ENCODE measurements at regions not wholly inside any gene's neighbourhood (a gene's known extent, or its start where the extent isn't known, plus 50 kb on each side); places are given as distances from the start of the nearest gene placed in this dataset.

DNA sequence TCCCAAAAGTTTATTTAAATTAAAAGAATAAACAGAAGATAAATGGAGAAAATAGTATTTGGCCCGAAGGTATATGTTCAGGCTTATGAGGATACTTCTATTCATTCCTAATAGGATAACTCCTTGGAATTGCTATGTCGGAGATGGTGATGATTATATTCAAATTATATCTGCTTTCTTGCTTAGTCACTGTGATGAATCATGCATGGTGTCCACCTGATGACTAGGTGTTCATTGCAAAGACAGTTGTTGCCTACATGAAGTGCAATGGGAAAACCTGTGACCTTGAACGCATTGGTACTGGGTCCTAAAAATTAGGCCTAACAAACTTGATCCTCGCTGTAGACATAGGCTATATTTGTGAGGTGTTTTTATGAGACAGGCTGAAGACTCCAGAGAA is 617.3 kb upstream of the ZEB2 start:
- Histone ChIP-seq H3K27me3 (ENCODE audit: control insufficient read depth, insufficient read depth, low read length) (no peaks in the 10 kb centered on the region), H3K4me3 (ENCODE audit: low read depth, low read length) (no peak overlapping the region), H3K9ac (ENCODE audit: low read depth, low read length) (no peak overlapping the region), H3K27ac (ENCODE audit: low read depth, low read length) (no peak overlapping the region), H3K4me1 (ENCODE audit: control insufficient read depth, insufficient read depth, low read length) (no peaks in the 10 kb centered on the region), H3K9me3 (ENCODE audit: control insufficient read depth, insufficient read depth, low read length) (no peaks in the 10 kb centered on the region), H3K36me3 (ENCODE audit: control insufficient read depth, insufficient read depth, low read length) (no peaks in the 10 kb centered on the region)

DNA sequence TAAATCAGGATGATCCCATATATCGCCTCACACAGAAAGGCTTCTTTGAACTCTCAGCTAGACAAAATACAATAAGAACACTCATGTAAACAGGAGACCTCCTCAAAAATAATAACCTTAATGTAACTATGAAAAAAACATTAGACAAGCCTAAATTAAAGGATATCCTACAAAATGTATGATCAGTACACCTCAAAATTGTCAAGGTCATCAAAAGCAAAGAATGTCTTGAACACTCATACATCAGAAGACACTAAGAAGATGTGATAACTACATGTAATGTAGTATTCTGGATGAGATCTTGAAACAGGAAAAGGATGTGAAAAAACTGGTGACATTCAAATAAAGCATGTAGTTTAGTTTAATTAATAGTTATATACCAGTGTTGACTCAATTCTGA is 616.8 kb upstream of the ZEB2 start:
- Histone ChIP-seq H3K9me3 (ENCODE audit: control insufficient read depth, insufficient read depth, low read length) (no peaks in the 10 kb centered on the region), H3K27ac (ENCODE audit: low read depth, low read length) (no peak overlapping the region), H3K9ac (ENCODE audit: low read depth, low read length) (no peak overlapping the region), H3K4me1 (ENCODE audit: control insufficient read depth, insufficient read depth, low read length) (no peaks in the 10 kb centered on the region), H3K27me3 (ENCODE audit: control insufficient read depth, insufficient read depth, low read length) (no peaks in the 10 kb centered on the region), H3K4me3 (ENCODE audit: low read depth, low read length) (no peak overlapping the region), H3K36me3 (ENCODE audit: control insufficient read depth, insufficient read depth, low read length) (no peaks in the 10 kb centered on the region)

DNA sequence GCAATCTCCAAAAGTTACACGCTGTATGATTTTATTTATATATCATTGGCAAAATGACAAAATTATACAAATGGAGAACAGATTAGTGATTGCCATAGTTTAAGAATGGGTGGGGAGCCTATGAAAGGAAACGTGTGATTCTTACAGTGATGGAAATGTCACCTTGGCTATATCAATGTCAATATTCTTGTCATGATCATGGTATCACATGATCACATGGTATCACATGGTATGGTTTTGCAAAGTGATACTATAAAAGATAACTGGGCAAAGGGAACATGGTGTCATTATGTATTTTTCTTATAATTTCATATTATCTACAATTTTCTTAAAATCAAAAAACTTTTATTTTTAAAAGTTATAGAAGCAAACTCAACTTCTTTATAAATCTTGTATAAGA is 606.2 kb upstream of the ZEB2 start:
- no peak overlapping the region for H3K27ac ChIP-seq (ENCODE audit: low read depth, low read length)
- no peak overlapping the region for H3K9ac ChIP-seq (ENCODE audit: low read depth, low read length)
- peaks cover 10% of the 10 kb centered on the region; the same call in 1 of the 2 replicates for H3K4me1 ChIP-seq (ENCODE audit: control insufficient read depth, insufficient read depth, low read length)
- H3K27me3 ChIP-seq (ENCODE audit: control insufficient read depth, insufficient read depth, low read length) = no peaks in the 10 kb centered on the region
- H3K36me3 ChIP-seq (ENCODE audit: control insufficient read depth, insufficient read depth, low read length) = no peaks in the 10 kb centered on the region
- H3K4me3 ChIP-seq (ENCODE audit: low read depth, low read length) = no peak overlapping the region
- no peaks in the 10 kb centered on the region for H3K9me3 ChIP-seq (ENCODE audit: control insufficient read depth, insufficient read depth, low read length)

DNA sequence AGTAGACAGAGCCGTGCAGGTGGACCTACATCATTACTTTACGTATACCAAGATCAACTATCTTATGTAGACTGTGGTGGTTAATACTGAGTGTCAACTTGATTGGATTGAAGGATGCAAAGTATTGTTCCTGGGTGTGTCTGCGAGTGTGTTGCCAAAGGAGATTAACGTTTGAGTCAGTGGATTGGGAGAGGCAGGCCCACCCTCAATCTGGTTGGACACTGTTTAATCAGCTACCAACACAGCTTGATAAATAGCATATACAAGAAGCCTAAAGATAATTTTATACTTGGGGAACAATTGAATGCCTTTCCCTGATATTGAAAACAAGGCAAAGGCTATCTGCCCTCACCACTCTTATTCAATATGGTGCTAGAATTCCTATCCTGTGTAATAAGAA is 604.2 kb upstream of the ZEB2 start:
- Histone ChIP-seq H3K4me3 (ENCODE audit: low read depth, low read length) (no peak overlapping the region), H3K36me3 (ENCODE audit: control insufficient read depth, insufficient read depth, low read length) (no peaks in the 10 kb centered on the region), H3K9me3 (ENCODE audit: control insufficient read depth, insufficient read depth, low read length) (no peaks in the 10 kb centered on the region), H3K27me3 (ENCODE audit: control insufficient read depth, insufficient read depth, low read length) (no peaks in the 10 kb centered on the region), H3K27ac (ENCODE audit: low read depth, low read length) (no peak overlapping the region), H3K9ac (ENCODE audit: low read depth, low read length) (no peak overlapping the region), H3K4me1 (ENCODE audit: control insufficient read depth, insufficient read depth, low read length) (peaks cover 12% of the 10 kb centered on the region; the same call in 1 of the 2 replicates)

DNA sequence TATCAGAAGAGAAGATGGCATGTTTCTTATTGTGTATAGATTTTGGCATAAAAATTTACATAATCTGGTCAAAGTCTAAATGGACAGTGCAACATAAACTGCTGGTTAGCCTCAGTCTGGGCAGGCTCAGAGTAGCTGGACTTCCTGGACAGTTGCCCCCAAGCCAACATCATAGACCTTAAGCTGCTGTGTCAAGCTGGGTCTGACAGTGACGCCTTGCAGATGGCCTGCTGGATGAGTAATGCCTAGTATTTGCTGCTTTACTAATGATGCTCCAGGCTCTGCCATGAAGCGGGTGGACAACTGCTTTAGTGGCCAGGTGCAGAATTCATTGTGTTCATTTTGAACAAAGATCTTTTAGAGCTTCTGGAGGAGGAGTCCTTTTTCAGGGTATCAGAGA is 603.7 kb upstream of the ZEB2 start:
- no peaks in the 10 kb centered on the region for H3K36me3 ChIP-seq (ENCODE audit: control insufficient read depth, insufficient read depth, low read length)
- no peaks in the 10 kb centered on the region for H3K27me3 ChIP-seq (ENCODE audit: control insufficient read depth, insufficient read depth, low read length)
- H3K27ac ChIP-seq (ENCODE audit: low read depth, low read length) = no peak overlapping the region
- no peak overlapping the region for H3K4me3 ChIP-seq (ENCODE audit: low read depth, low read length)
- peaks cover 12% of the 10 kb centered on the region; the same call in 1 of the 2 replicates for H3K4me1 ChIP-seq (ENCODE audit: control insufficient read depth, insufficient read depth, low read length)
- no peak overlapping the region for H3K9ac ChIP-seq (ENCODE audit: low read depth, low read length)
- no peaks in the 10 kb centered on the region for H3K9me3 ChIP-seq (ENCODE audit: control insufficient read depth, insufficient read depth, low read length)

DNA sequence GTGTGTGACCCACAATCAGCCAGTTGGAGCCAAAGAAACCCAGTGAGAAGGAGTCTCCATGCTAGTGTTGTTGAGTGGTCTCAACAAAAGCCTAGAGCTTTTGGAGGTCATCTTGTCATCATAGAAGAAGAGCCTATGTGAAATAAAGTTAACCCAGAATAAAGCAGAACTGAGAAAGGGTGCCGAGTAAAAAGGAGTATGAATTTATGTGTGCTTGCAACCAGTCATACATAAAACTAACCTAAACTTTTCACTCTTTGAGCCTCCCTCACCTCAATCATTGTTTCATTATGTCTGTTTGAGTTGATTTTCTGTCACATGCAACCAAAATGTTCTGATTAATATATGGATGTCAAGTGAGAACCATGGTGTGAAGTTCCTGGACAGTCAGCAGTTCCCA is 599.3 kb upstream of the ZEB2 start:
- Histone ChIP-seq H3K9ac (ENCODE audit: low read depth, low read length) (no peak overlapping the region), H3K27ac (ENCODE audit: low read depth, low read length) (no peak overlapping the region), H3K9me3 (ENCODE audit: control insufficient read depth, insufficient read depth, low read length) (no peaks in the 10 kb centered on the region), H3K4me3 (ENCODE audit: low read depth, low read length) (no peak overlapping the region), H3K4me1 (ENCODE audit: control insufficient read depth, insufficient read depth, low read length) (peaks cover 12% of the 10 kb centered on the region; the same call in 1 of the 2 replicates), H3K27me3 (ENCODE audit: control insufficient read depth, insufficient read depth, low read length) (no peaks in the 10 kb centered on the region), H3K36me3 (ENCODE audit: control insufficient read depth, insufficient read depth, low read length) (no peaks in the 10 kb centered on the region)

DNA sequence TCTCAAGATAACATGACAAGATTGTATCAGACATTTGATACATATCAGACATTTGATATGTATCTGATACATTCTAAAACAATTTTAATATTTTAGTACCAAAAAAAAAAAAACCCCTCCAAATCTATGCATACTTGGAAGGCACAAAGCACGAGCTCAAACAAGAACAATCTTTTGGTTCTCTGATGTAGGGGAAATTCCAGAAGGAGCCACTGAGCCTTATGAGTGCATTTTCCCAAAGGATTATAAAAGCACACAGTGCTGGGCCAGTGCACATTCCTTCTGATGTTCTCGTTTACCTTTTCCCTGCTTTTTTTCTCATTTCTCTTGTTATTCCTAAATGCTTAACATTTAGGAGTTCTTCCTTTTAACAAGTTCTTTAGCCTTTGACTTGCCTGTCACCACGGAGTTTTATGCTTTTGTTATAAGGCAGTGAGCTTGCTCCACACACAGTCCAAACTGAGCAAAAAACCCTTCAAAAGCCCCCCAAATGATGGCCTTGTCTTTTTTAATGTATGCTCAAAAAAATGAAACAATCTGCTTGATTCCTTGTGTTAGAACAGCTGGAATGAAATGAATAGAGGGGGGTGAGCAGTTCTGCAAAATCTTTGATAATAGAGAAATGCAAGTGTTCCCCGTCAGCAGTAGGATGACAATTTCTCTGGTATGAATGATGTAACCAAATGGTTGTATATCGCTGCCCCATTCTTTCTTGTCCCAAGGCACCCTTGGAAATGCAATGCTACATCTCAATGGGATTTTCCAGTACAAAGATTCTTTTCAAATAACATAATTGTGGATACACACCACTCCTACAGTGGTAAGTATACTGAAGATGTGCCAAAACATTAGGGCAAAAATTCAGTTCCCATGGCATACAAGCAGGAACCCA is 597.2 kb upstream of the ZEB2 start:
- H3K9ac ChIP-seq (ENCODE audit: low read depth, low read length) = no peak overlapping the region
- H3K9me3 ChIP-seq (ENCODE audit: control insufficient read depth, insufficient read depth, low read length) = no peaks in the 10 kb centered on the region
- no peak overlapping the region for H3K4me3 ChIP-seq (ENCODE audit: low read depth, low read length)
- H3K36me3 ChIP-seq (ENCODE audit: control insufficient read depth, insufficient read depth, low read length) = no peaks in the 10 kb centered on the region
- H3K27ac ChIP-seq (ENCODE audit: low read depth, low read length) = no peak overlapping the region
- H3K27me3 ChIP-seq (ENCODE audit: control insufficient read depth, insufficient read depth, low read length) = no peaks in the 10 kb centered on the region
- peaks cover 8% of the 10 kb centered on the region; the same call in 1 of the 2 replicates for H3K4me1 ChIP-seq (ENCODE audit: control insufficient read depth, insufficient read depth, low read length)

DNA sequence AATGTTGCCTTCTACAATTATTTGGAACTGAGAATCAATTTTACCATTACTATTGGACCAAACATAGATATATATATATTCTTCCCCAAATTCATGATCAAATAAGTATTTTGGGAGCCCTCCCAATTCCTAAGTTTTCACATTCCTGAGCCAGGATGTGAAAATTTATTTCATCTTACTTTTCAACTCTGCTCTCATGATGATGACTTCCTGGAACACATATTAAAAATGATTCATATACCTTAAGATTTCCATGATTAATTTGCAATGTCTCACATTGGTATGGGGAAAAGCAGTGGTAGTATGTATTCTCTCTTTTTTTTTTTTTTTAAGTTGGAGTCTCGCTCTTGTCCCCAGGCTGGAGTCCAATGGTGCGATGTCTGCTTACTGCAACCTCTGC is 596.1 kb upstream of the ZEB2 start:
- Histone ChIP-seq H3K27me3 (ENCODE audit: control insufficient read depth, insufficient read depth, low read length) (no peaks in the 10 kb centered on the region), H3K36me3 (ENCODE audit: control insufficient read depth, insufficient read depth, low read length) (no peaks in the 10 kb centered on the region), H3K27ac (ENCODE audit: low read depth, low read length) (no peak overlapping the region), H3K4me3 (ENCODE audit: low read depth, low read length) (no peak overlapping the region), H3K9me3 (ENCODE audit: control insufficient read depth, insufficient read depth, low read length) (no peaks in the 10 kb centered on the region), H3K4me1 (ENCODE audit: control insufficient read depth, insufficient read depth, low read length) (peaks cover 7% of the 10 kb centered on the region; the same call in 1 of the 2 replicates), H3K9ac (ENCODE audit: low read depth, low read length) (no peak overlapping the region)

DNA sequence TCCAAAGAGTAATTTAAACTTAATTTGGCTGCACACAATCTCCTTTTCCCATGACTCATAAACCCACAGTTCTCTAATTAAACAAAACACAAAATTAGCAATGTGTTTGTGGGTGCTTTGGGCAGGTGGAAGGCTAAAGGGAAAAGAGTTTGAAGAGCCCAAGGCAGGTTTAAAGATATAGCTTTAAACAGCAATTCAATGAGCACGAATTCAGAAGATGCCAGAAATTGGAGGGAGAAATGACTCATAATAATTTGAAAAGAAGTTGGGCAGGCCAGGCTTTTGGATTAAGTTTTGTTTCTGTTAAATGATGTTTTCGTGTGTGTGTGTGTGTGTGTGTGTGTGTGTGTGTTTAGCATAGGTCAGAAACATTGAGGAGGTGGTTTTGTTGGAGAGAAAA is 594.8 kb upstream of the ZEB2 start:
- H3K27me3 ChIP-seq (ENCODE audit: control insufficient read depth, insufficient read depth, low read length) = no peaks in the 10 kb centered on the region
- no peak overlapping the region for H3K27ac ChIP-seq (ENCODE audit: low read depth, low read length)

DNA sequence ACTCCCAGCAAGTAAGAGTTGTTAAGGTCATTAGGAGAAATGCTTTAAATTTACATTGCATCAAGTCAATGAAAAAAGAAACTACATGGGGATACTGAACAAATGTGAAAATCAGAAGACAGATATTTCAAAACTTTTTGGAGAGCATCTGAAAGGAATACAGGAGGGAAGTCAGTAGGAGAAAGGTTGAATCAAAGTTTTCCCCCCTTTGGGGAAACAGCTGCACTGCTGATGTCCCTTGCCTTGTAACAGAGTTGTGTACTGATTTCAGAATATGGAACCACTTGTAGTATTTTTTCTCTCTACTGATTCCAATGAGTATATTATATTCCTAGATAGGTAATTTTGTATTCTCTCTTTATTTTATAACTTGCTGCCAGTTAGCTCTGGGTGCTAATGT is 592.5 kb upstream of the ZEB2 start:
- Histone ChIP-seq H3K9me3 (ENCODE audit: control insufficient read depth, insufficient read depth, low read length) (no peaks in the 10 kb centered on the region), H3K4me1 (ENCODE audit: control insufficient read depth, insufficient read depth, low read length) (peaks cover 6% of the 10 kb centered on the region; the same call in 1 of the 2 replicates), H3K27ac (ENCODE audit: low read depth, low read length) (no peak overlapping the region), H3K36me3 (ENCODE audit: control insufficient read depth, insufficient read depth, low read length) (no peaks in the 10 kb centered on the region), H3K9ac (ENCODE audit: low read depth, low read length) (no peak overlapping the region), H3K27me3 (ENCODE audit: control insufficient read depth, insufficient read depth, low read length) (no peaks in the 10 kb centered on the region), H3K4me3 (ENCODE audit: low read depth, low read length) (no peak overlapping the region)

More for the DNA sequence above, 594.8 kb upstream of the ZEB2 start:
- H3K9me3 ChIP-seq (ENCODE audit: control insufficient read depth, insufficient read depth, low read length) = no peaks in the 10 kb centered on the region
- peaks cover 6% of the 10 kb centered on the region; the same call in 1 of the 2 replicates for H3K4me1 ChIP-seq (ENCODE audit: control insufficient read depth, insufficient read depth, low read length)
- H3K36me3 ChIP-seq (ENCODE audit: control insufficient read depth, insufficient read depth, low read length) = no peaks in the 10 kb centered on the region
- H3K9ac ChIP-seq (ENCODE audit: low read depth, low read length) = no peak overlapping the region
- H3K4me3 ChIP-seq (ENCODE audit: low read depth, low read length) = no peak overlapping the region

DNA sequence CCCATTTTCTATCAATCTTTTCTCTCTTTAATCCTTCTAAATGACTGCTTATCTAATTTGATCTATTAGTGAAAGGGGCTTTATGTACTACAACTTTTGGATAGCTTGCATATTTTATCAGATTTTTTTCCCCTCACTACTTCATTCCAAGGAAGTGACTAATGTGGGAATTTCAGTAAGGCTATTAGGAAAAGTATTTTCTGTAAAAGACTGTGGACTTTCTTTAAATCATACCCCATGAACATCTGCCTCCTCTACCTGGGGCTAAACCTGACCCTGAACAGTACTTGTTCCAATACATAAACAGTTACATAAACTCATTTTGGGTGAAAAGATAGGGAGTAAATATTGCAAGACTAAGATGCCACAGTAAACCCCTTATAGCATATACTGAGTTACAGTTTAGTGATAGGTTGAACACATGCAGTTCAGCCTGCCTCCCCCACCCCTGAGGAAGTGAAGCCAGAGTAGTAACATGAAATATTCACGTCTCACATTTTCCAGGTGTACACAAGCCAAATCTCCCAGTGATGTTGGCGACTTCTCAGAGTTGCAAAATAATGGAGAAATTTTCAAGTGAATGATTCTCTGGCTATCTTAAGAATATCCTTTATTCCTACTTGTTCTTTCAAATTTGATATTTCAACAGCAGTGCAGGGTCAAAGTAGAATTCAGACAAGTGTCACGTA is 590.9 kb upstream of the ZEB2 start:
- Histone ChIP-seq H3K4me1 (ENCODE audit: control insufficient read depth, insufficient read depth, low read length) (peaks cover 6% of the 10 kb centered on the region; the same call in 1 of the 2 replicates), H3K4me3 (ENCODE audit: low read depth, low read length) (no peak overlapping the region), H3K27me3 (ENCODE audit: control insufficient read depth, insufficient read depth, low read length) (no peaks in the 10 kb centered on the region), H3K9ac (ENCODE audit: low read depth, low read length) (no peak overlapping the region), H3K36me3 (ENCODE audit: control insufficient read depth, insufficient read depth, low read length) (no peaks in the 10 kb centered on the region), H3K27ac (ENCODE audit: low read depth, low read length) (no peak overlapping the region), H3K9me3 (ENCODE audit: control insufficient read depth, insufficient read depth, low read length) (no peaks in the 10 kb centered on the region)

Data from HUES48 (cell line).